HG02642 (cell line): ENCODE measurements at regions not wholly inside any gene's neighbourhood (a gene's known extent, or its start where the extent isn't known, plus 50 kb on each side); places are given as distances from the start of the nearest gene placed in this dataset.

ENCODE experiments used
- ATAC-seq: cut with Tn5 transposase; IDR thresholded peaks from one replicate; pipeline ENCODE4 v1.9.1; 2021; ENCODE audit warnings: mild to moderate bottlenecking; ENCODE audit not compliant: unreplicated experiment, poor library complexity

- no peak for ATAC-seq
Measured at GRCh38 chr3:127033171-127033570, 50.3 kb downstream of the PLXNA1 start.

GRCh38 chr3:127033786-127034185, 50.9 kb downstream of the PLXNA1 start:
- ATAC-seq = no peak

- no peak for ATAC-seq
Measured at GRCh38 chr3:127034195-127034989, 51.5 kb downstream of the PLXNA1 start.

GRCh38 chr3:127034990-127035652, 52.2 kb downstream of the PLXNA1 start:
- no peak for ATAC-seq

GRCh38 chr3:127035677-127036076, 52.8 kb downstream of the PLXNA1 start:
- ATAC-seq = no peak

GRCh38 chr3:127036209-127037020, 53.5 kb downstream of the PLXNA1 start:
- no peak for ATAC-seq

GRCh38 chr3:127037021-127037400, 54.1 kb downstream of the PLXNA1 start:
- ATAC-seq = no peak

- no peak for ATAC-seq
Measured at GRCh38 chr3:127037418-127037841, 54.5 kb downstream of the PLXNA1 start.

- ATAC-seq = no peak
Measured at GRCh38 chr3:127037971-127038446, 55.1 kb downstream of the PLXNA1 start.

- no peak for ATAC-seq
Measured at GRCh38 chr3:127038466-127038865, 55.6 kb downstream of the PLXNA1 start.

- ATAC-seq = no peak
Measured at GRCh38 chr3:127038923-127039581, 56.1 kb downstream of the PLXNA1 start.

- ATAC-seq = no peak
Measured at GRCh38 chr3:127039719-127040118, 56.8 kb downstream of the PLXNA1 start.

GRCh38 chr3:127040216-127040615, 57.3 kb downstream of the PLXNA1 start:
- ATAC-seq = no peak

GRCh38 chr3:127041264-127041820, 58.4 kb downstream of the PLXNA1 start:
- no peak for ATAC-seq

- ATAC-seq = no peak
Measured at GRCh38 chr3:127041933-127042332, 59.0 kb downstream of the PLXNA1 start.

GRCh38 chr3:127042634-127043033, 59.7 kb downstream of the PLXNA1 start:
- ATAC-seq = no peak

- no peak for ATAC-seq
Measured at GRCh38 chr3:127043041-127043641, 60.2 kb downstream of the PLXNA1 start.

- no peak for ATAC-seq
Measured at GRCh38 chr3:127043731-127044510, 61.0 kb downstream of the PLXNA1 start.

- no peak for ATAC-seq
Measured at GRCh38 chr3:127044996-127045395, 62.1 kb downstream of the PLXNA1 start.
